HG02588 (cell line): ENCODE measurements at regions not wholly inside any gene's neighbourhood (a gene's known extent, or its start where the extent isn't known, plus 50 kb on each side); places are given as distances from the start of the nearest gene placed in this dataset.
"Not testable (repeated sequence)": the region's sequence is repeated elsewhere in the genome, so short reads cannot be mapped to it uniquely, and the experiment has no call there.

Experiments used
- ATAC-seq: cut with Tn5 transposase; IDR thresholded peaks from one replicate; pipeline ENCODE4 v1.9.1; 2021; ENCODE audit warnings: mild to moderate bottlenecking, moderate library complexity; ENCODE audit not compliant: unreplicated experiment

DNA sequence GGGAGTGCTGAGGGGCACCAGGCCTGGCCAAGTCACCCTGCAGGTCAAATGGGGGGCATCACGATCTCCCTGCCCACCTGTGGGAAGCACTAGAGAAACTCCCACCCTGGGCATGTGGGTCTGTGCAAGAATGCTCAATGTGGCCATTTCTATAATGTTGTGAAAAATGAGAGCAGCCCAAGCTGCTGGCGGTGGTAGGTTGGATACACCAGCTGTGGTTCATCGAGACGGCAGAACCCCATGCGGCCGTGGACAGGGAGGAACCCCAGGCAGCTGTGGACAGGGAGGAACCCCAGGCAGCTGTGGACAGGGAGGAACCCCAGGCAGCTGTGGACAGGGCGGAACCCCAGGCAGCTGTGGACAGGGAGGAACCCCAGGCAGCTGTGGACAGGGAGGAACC is 129.1 kb downstream of the BRD1 start:
- not testable (repeated sequence) for ATAC-seq

GRCh38 chr22:49697047-49697446 is 130.6 kb downstream of the BRD1 start:
- ATAC-seq = no peak

DNA sequence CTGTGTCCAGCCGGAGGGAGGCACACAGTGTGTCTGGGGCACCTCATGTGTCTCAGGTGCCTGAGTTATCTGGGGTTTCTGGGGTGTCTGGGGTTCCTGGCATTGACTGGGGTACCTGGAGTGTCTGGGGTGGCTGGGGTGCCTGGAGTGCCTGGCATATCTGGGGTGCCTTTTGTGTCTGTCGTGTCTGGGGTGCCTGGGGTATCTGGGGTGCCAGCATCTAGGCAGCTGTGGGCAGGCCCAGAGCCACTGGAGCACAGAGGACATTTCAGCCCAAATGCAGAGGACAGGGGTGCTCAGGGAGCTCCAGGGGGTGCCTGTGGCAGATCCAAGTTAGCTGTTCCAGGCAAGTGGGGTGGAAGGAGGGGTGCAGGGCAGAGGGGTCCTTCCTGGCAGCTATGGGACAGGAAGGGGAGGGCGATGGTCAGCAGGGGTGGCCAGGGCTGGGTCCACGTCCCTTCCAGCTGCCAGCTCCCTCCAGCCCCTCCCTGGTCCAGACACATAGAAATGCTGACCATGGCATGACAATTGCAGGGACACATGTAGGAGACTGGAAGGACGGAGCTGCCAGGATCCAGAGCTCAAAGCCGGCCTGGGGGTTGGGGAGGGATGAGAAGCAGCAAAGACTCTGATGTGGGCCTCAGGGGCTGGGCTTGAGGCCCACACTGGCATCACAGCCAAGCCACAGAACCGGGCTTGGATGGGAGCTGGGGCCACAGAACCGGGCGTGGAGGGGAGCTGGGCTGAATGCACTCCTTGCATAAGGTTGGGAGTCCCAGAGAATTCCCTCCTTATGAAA is 133.0 kb downstream of the BRD1 start:
- no peak for ATAC-seq

DNA sequence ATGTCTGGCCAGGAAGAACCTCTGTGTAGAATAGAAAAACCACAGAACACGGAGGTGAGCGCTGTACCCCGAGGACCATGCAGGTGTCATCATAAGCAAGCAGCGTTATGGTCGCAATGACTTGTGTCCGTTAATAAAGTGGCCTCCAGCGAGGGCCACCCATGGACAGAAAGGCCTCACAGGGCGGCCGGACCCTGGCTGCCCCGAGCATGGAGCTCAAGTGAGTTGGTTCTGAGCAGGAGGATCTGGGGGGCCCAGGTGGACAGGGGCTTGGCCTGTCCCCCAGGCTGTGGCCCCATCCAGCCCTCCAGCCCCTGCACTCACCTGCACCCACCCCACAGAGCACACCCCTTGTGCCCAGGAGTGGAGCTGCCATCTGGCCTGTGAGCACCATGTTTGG is 133.8 kb downstream of the BRD1 start:
- ATAC-seq = no peak

DNA sequence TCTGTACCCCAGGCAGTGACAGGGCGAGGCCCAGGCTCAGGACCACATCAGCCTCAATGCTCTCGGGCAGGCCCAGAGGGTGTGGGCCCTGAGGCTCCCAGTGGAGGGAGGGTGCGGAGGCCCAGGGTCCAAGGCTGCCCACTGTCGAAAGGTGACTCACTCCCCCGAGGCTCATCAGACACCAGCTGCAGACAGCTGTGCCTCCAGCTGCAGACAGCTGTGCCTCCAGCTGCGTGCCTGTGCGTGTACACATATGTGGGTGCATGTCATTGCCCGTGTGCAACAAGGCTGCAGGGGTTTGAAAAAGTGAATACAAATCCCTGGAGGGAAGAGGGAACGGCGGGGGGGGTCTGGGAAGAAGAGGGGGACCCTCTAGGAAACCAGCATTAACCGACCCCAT is 134.3 kb downstream of the BRD1 start:
- no peak for ATAC-seq

DNA sequence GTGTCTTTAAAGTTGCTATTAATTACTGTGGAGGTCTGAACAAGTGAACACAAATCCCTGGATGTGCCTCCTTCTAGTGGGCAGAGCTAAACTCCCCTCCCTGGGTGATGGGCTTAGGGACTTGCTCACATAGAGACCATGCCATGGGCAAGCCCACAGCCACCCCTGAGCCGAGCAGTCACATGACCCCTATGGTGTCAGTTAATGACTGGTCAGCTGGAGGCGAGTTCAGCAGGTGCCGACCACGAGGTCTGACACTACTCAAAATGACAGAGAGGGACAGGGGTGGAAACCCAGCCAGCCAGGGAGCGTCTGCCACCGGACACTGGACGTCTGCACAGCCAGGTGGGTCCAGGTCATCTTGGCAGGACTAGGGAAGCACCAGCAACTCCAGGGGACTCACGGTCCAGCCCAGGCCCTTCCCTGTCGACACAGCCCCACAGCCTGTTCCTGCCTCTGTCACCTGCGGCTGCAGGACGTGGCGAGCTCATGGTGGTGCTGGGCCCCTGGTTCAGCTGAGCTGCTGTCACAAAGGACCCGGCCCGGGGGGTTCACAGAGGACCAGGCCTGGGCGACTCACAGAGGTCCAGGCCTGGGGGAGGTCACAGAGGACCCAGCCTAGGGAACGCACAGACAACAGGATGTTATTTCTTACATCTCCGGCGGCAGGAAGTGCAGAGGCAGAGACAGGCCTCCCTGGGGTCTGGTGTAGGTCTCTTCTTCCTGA is 135.0 kb downstream of the BRD1 start:
- ATAC-seq = no peak

DNA sequence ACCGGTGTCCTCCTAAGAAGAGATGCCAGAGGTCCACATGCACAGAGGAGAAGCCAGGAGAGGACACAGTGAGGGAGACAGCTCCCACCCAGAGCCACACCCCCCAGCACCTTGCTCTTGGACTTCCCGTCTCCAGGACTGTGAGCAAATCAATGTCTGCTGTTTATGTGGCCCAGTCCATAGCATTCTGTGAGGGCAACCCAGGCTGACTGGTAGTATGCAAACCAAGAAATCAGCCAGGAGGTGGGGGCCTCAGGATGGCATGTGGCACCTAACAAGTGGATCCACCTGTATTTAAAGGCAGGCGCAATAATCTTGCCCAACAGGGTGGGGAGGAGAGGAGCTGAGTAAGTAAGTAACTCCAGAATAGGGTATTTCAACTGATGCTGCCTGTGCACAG is 136.4 kb downstream of the BRD1 start:
- ATAC-seq = no peak

- ATAC-seq = no peak
Observed at GRCh38 chr22:49690454-49690853, 137.2 kb downstream of the BRD1 start.

- ATAC-seq = no peak
Observed at GRCh38 chr22:49689858-49690257, 137.8 kb downstream of the BRD1 start.

DNA sequence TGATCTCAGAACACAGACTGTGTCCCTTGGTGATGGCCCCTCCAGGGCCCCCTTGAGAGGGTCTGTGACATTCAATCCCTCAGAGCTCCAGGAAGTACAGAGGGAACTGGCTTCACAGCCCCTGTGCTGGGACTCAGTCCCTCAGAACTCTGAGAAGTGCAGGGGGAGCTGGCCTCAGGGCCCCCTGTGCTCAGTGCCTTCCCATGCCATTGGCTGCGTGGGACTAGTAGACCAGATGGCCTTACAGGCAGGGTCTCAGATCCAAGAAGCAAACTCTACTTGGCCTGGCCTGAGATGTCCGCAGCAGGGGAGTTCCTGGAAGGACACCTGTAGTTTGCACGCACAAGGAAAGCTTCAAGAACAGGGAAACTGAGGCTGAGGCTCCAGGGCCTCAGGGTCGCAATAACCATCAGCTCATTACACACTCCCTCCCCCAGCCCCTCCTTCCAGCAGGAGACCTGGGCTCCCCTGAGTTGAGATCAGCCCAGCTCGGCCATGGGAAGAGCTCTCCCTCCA is 138.4 kb downstream of the BRD1 start:
- no peak for ATAC-seq

DNA sequence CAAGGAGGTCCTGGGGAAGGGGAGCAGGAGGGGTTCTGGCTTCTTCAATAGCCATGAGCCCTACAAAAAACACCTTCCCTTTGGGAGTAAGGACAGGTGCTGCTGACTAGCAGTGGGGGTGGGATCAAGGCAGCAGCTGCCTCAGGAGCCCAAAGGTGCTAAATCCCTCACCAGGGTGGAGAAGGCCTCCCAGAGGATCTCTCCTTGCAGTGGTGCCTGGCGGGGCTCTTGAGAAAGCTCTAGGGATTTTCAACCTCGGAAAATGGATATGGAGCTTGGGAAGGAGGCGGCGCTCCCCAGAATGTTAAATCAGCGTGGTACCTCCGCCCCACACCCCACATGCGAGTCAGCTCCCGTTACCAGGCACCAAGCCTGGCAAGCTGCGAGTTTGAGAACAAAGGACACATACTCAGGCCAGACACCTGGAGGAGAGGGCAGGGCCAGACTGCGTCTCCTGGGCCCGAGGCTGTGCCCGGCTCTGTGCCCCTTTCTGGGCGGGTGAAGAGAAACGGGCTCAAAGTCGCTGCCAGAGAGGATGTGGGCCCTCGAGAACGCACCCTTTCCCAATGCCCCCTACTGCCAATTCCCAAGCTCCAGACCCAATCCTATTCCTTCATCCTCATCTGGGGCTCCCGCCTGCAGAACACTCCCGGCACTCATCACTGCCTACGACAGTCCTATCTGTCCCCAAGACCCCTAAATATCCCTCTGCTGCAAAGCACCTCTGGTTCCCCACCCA is 139.0 kb downstream of the BRD1 start:
- ATAC-seq = no peak

GRCh38 chr22:49687786-49688515 is 139.7 kb downstream of the BRD1 start:
- no peak for ATAC-seq

DNA sequence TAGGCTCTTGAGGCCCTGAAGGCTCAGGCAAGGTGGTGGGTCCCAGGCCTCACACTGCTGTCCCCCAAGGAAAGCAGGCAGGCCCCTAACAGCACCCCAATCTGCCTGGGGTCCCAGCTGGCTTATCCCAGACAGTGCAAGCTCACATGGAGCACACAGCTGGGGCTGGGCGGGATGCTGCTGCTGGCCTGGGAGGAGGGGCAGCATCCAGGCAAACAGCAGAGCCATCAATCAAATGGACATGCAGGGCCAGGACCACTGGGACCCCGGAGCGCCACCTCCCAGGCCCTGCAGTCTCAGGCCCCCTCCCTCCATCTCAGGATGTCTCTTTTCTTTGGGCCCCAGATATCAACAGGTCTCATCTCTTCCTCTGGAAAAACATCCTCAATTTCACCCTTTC is 140.3 kb downstream of the BRD1 start:
- ATAC-seq = no peak

- no peak for ATAC-seq
Observed at GRCh38 chr22:49686495-49687219, 141.0 kb downstream of the BRD1 start.

DNA sequence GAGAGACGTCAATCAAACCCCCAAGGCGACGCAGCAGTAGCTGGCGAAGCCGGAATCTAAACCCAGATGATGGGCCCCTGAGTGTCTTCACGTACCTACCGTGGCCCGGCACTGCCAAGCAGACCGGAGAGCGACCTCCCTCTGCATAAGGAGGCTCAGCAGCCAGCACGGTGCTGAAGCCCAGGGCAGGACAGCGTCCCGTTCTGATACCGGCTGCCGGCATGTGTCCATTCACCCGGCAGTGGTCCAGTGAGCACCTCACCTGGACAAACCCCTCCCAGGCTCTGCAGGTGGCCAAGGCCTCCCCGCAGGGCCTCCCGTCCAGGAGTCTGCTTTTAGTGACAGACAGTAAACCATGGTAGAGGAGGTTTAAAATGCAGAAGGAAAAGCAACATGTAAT is 142.0 kb downstream of the BRD1 start:
- no peak for ATAC-seq

DNA sequence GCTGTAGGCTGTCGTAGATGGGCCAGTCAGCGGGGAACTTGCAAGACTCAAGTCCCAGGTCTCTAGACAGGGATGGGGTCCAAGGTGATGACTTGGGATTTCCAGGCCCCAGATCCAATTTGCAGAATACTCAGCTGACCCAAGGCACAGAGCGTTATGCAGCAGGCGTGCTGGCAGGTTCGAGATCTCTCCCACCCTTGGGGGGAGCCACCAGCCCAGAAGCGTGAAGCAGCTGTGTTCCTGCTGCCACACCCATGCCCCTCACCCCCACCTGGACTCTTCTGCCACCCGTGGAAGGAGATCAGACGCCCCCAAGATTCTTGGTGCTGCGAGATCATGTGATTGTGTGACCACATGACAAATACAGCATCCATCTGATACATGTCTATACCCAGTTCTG is 142.6 kb downstream of the BRD1 start:
- ATAC-seq = no peak

DNA sequence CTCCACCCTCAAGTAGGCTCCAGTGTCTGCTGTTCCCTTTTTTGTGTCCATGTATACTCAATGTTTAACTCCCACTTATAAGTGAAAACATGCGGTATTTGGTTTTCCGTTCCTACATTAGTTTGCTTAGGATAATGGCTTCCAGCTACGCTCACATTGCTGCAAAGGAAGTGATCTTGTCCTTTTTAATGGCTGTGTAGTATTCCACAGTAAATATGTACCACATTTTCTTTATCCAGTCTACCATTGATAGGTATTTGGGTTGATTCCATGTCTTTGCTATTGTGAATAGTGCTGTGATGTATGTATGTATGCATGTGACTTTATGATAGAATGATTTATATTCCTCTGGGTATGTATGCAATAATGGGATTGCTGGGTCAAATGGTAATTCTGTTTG is 144.6 kb downstream of the BRD1 start:
- ATAC-seq = no peak

- ATAC-seq = not testable (repeated sequence)
Observed at GRCh38 chr22:49680819-49681218, 146.9 kb downstream of the BRD1 start.

DNA sequence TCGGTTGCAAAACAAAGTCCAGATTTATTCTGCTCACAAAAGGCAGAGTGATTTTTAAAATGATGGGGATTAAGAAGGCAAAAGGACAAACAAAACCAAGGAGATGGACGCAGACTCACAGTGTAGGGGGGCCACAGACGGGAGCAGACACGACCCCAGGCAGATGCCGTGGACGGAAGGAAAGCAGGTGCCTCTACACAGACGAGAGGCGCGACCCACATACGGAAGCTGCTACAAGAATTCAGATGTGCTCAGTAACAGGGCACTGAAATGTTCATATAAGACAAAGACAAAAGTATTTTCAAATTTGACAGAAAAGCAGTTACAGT is 148.9 kb downstream of the BRD1 start:
- no peak for ATAC-seq

- no peak for ATAC-seq
Observed at GRCh38 chr22:49678137-49678841, 149.4 kb downstream of the BRD1 start.
